HG03064 (cell line): ENCODE measurements at regions not wholly inside any gene's neighbourhood (a gene's known extent, or its start where the extent isn't known, plus 50 kb on each side); places are given as distances from the start of the nearest gene placed in this dataset.

Source experiments
- ATAC-seq: cut with Tn5 transposase; IDR thresholded peaks from one replicate; pipeline ENCODE4 v1.9.1; 2021; ENCODE audit warnings: low read depth; ENCODE audit not compliant: unreplicated experiment

GRCh38 chr3:99503350-99503749, 135.0 kb upstream of the COL8A1 start:
- ATAC-seq = no peak

GRCh38 chr3:99502871-99503270, 135.5 kb upstream of the COL8A1 start:
- no peak for ATAC-seq

GRCh38 chr3:99500485-99500884, 137.9 kb upstream of the COL8A1 start:
- ATAC-seq = no peak

- no peak for ATAC-seq
Observed at GRCh38 chr3:99499235-99500158, 138.9 kb upstream of the COL8A1 start.

GRCh38 chr3:99498550-99499234, 139.7 kb upstream of the COL8A1 start:
- ATAC-seq = no peak

GRCh38 chr3:99487894-99488293, 150.5 kb upstream of the COL8A1 start:
- ATAC-seq = no peak

- ATAC-seq = no peak
Observed at GRCh38 chr3:99485286-99485685, 153.1 kb upstream of the COL8A1 start.

- no peak for ATAC-seq
Observed at GRCh38 chr3:99484871-99485270, 153.5 kb upstream of the COL8A1 start.

- no peak for ATAC-seq
Observed at GRCh38 chr3:99483841-99484240, 154.6 kb upstream of the COL8A1 start.

- no peak for ATAC-seq
Observed at GRCh38 chr3:99482191-99482590, 156.2 kb upstream of the COL8A1 start.

- no peak for ATAC-seq
Observed at GRCh38 chr3:99481561-99481960, 156.8 kb upstream of the COL8A1 start.

GRCh38 chr3:99479768-99480167, 158.6 kb upstream of the COL8A1 start:
- no peak for ATAC-seq

- no peak for ATAC-seq
Observed at GRCh38 chr3:99477650-99478049, 160.7 kb upstream of the COL8A1 start.

GRCh38 chr3:99475229-99475628, 163.2 kb upstream of the COL8A1 start:
- no peak for ATAC-seq

- ATAC-seq = no peak
Observed at GRCh38 chr3:99474776-99475175, 163.6 kb upstream of the COL8A1 start.

GRCh38 chr3:99473321-99473751, 165.1 kb upstream of the COL8A1 start:
- ATAC-seq = no peak

GRCh38 chr3:99472385-99472784, 166.0 kb upstream of the COL8A1 start:
- ATAC-seq = no peak

GRCh38 chr3:99471353-99472323, 166.8 kb upstream of the COL8A1 start:
- no peak for ATAC-seq

GRCh38 chr3:99470841-99471240, 167.6 kb upstream of the COL8A1 start:
- ATAC-seq = no peak

GRCh38 chr3:99468918-99469317, 169.5 kb upstream of the COL8A1 start:
- no peak for ATAC-seq

GRCh38 chr3:99467420-99467819, 171.0 kb upstream of the COL8A1 start:
- ATAC-seq = no peak
